Sigmoid colon (tissue), 6 donors: ENCODE measurements at regions not wholly inside any gene's neighbourhood (a gene's known extent, or its start where the extent isn't known, plus 50 kb on each side); places are given as distances from the start of the nearest gene placed in this dataset.

Experiments
- DNase-seq: peaks from one replicate; pipeline ENCODE4 v3.0.0-alpha.2; 2019
- H3K27ac ChIP-seq, 4 donors: fragments of 200-600 bp; sonication (generic); one replicate each; pipeline ENCODE4 v1.5.1; 2016 to 2019; ENCODE audit warnings: mild to moderate bottlenecking in 1 of 4
- H3K27me3 ChIP-seq, 3 donors: fragments of 200-600 bp; sonication (generic); one replicate each; pipeline ENCODE4 v1.5.1; 2019; ENCODE audit warnings: mild to moderate bottlenecking in 1 of 3
- H3K36me3 ChIP-seq, 4 donors: fragments of 200-600 bp; sonication (generic); one replicate each; pipeline ENCODE4 v1.5.1; 2016 to 2019
- H3K4me1 ChIP-seq, 4 donors: fragments of 200-600 bp; sonication (generic); one replicate each; pipeline ENCODE4 v1.5.1; 2017 to 2019
- H3K4me3 ChIP-seq, 4 donors: fragments of 200-600 bp; sonication (generic); one replicate each; pipeline ENCODE4 v1.5.1; 2017 to 2019; ENCODE audit warnings: mild to moderate bottlenecking in 2 of 4, moderate library complexity in 1 of 4
- H3K9me3 ChIP-seq, 4 donors: fragments of 200-600 bp in 3 of 4; sonication (generic) in 3 of 4; one replicate each; pipeline versions ENCODE4 v1.5.1 to v1.6.1; 2013 to 2019
- CTCF ChIP-seq, 4 experiments: fragments of 450-650 bp in 3 of 4; fragments of 200-600 bp in 1 of 4; IDR thresholded peaks; one replicate each; pipeline ENCODE4 v1.5.1; 2016 to 2019; ENCODE audit warnings: antibody characterized with exemption in 4 of 4, mild to moderate bottlenecking in 3 of 4, moderate library complexity in 2 of 4
- EP300 ChIP-seq, 4 donors: sonication (generic); formaldehyde crosslinking; IDR thresholded peaks; one replicate each; pipeline ENCODE4 v1.6.1; 2017; ENCODE audit warnings: antibody characterized with exemption in 4 of 4
- POLR2A ChIP-seq, 2 donors: fragments of 450-650 bp; IDR thresholded peaks; one replicate each; pipeline ENCODE4 v1.6.1; 2016; ENCODE audit warnings: antibody characterized with exemption in 2 of 2, mild to moderate bottlenecking in 2 of 2, moderate library complexity in 2 of 2
- POLR2AphosphoS5 ChIP-seq, 4 donors: sonication (generic); formaldehyde crosslinking; IDR thresholded peaks; one replicate each; pipeline ENCODE4 v1.6.1; 2017; ENCODE audit warnings: antibody characterized with exemption in 4 of 4
- WGBS, 2 donors: extraction: QIAGEN DNeasy Blood & Tissue Kit; methylation state at CpG; one replicate each; pipeline ENCODE4 v1.1.7; 2013; 5-methylcytosine and 5-hydroxymethylcytosine counted together
- intact Hi-C: fragments of 100-400 bp; cut with DNase I; formaldehyde crosslinking; loops from one replicate; pipeline ENCODE4 v1.15.1; 2023
- donor health status: healthy with polysubstance abuse.
- donor health status: healthy.

- no peak overlapping the region for H3K27ac ChIP-seq
- WGBS, 2 donors: 53 to 56% methylated on average over 6 of the region's 6 CpGs
- H3K36me3 ChIP-seq: no peaks in the 10 kb centered on the region
- no peak overlapping the region for H3K4me3 ChIP-seq
- no peaks in the 10 kb centered on the region for H3K27me3 ChIP-seq
- TF ChIP-seq EP300 (IDR thresholded peaks at IDR 0.05) (no peak), CTCF (IDR thresholded peaks at IDR 0.05) (no peak), POLR2A (IDR thresholded peaks at IDR 0.05) (no peak), POLR2AphosphoS5 (IDR thresholded peaks at IDR 0.05) (no peak)
- H3K9me3 ChIP-seq: no peaks in the 10 kb centered on the region
- intact Hi-C loops: no loop called here
- DNase-seq: no peak
- no peaks in the 10 kb centered on the region for H3K4me1 ChIP-seq
Observed at GRCh38 chr6:9009931-9010330, 574.6 kb upstream of the SLC35B3 start.

DNA sequence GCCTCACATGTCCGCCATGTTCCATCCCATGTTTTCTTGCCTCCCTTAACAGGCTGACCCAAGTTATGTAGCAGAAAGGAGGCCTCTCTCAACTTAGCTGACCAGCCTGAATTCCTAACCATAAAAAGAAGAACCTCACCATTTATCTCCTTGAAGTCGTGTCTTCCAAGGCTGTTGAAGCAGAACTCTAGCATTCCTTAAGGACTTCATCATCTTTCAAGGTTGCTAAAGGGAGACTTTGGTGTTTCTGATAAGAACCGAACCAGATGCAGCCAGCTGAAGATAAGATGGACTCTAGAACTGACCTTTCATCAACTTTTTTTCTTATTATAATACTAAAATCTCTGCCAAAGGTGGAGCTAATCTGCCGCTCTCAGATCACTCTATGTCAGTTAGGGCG is 571.7 kb upstream of the SLC35B3 start:
- 84 to 88% methylated on average over 5 of the region's 5 CpGs for WGBS, 2 donors

GRCh38 chr6:9002833-9003232 is 567.5 kb upstream of the SLC35B3 start:
- 16 to 61% methylated on average over 6 of the region's 6 CpGs for WGBS, 2 donors
- intact Hi-C loops: no loop called here
- no peak overlapping the region for H3K27ac ChIP-seq
- no peaks in the 10 kb centered on the region for H3K4me1 ChIP-seq
- H3K27me3 ChIP-seq: no peaks in the 10 kb centered on the region
- no peak overlapping the region for H3K4me3 ChIP-seq
- DNase-seq: no peak
- no peaks in the 10 kb centered on the region for H3K36me3 ChIP-seq
- H3K9me3 ChIP-seq: no peaks in the 10 kb centered on the region
- TF ChIP-seq POLR2AphosphoS5 (IDR thresholded peaks at IDR 0.05) (no peak), CTCF (IDR thresholded peaks at IDR 0.05) (no peak), EP300 (IDR thresholded peaks at IDR 0.05) (no peak), POLR2A (IDR thresholded peaks at IDR 0.05) (no peak)

More for the DNA sequence above, 571.7 kb upstream of the SLC35B3 start:
- DNase-seq: no peak
- H3K27me3 ChIP-seq: no peaks in the 10 kb centered on the region
- no peak overlapping the region for H3K27ac ChIP-seq
- no peaks in the 10 kb centered on the region for H3K36me3 ChIP-seq
- H3K4me1 ChIP-seq: no peaks in the 10 kb centered on the region
- no peaks in the 10 kb centered on the region for H3K9me3 ChIP-seq
- TF ChIP-seq CTCF (IDR thresholded peaks at IDR 0.05) (no peak), POLR2A (IDR thresholded peaks at IDR 0.05) (no peak), EP300 (IDR thresholded peaks at IDR 0.05) (no peak)
- no peak overlapping the region for H3K4me3 ChIP-seq
- intact Hi-C loops: no loop called here

- DNase-seq: no peak
- no peaks in the 10 kb centered on the region for H3K9me3 ChIP-seq
- intact Hi-C loops: no loop called here
- no peak overlapping the region for H3K27ac ChIP-seq
- TF ChIP-seq POLR2A (IDR thresholded peaks at IDR 0.05) (no peak), EP300 (IDR thresholded peaks at IDR 0.05) (no peak), POLR2AphosphoS5 (IDR thresholded peaks at IDR 0.05) (no peak)
- no peak overlapping the region for H3K4me3 ChIP-seq
- H3K4me1 ChIP-seq: no peaks in the 10 kb centered on the region
- WGBS, 2 donors: 70 to 87% methylated on average over 1 of the region's 1 CpG
- H3K27me3 ChIP-seq: no peaks in the 10 kb centered on the region
- no peaks in the 10 kb centered on the region for H3K36me3 ChIP-seq
Observed at GRCh38 chr6:8995156-8995555, 559.8 kb upstream of the SLC35B3 start.

DNA sequence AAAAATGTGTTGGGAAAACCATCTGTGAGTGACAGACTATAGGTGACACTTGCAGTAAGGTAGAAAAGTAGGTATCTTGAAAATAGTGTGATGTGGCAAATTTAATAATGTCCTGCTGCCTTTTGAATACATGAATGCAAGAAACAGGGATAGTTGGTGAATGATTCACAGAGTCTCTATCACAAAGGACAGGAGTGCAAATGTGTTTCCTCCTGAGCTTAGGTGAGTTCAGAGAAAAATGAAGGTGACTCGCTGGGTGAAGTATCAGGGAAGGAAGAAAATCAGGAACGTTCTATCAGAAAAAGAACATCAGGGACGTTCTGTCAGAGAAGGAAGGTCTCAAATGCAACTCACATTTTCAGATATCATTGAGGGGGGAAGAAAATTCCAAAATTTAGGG is 557.8 kb upstream of the SLC35B3 start:
- WGBS, 2 donors: 19 to 67% methylated on average over 3 of the region's 3 CpGs
- H3K27me3 ChIP-seq: no peaks in the 10 kb centered on the region
- intact Hi-C loops: no loop called here
- no peak overlapping the region for H3K4me3 ChIP-seq
- no peak overlapping the region for H3K27ac ChIP-seq
- TF ChIP-seq CTCF (IDR thresholded peaks at IDR 0.05): no peak
- TF ChIP-seq POLR2AphosphoS5 (IDR thresholded peaks at IDR 0.05): no peak
- TF ChIP-seq EP300 (IDR thresholded peaks at IDR 0.05): no peak
- no peak for TF ChIP-seq POLR2A (IDR thresholded peaks at IDR 0.05)
- no peaks in the 10 kb centered on the region for H3K36me3 ChIP-seq
- no peak for DNase-seq
- H3K9me3 ChIP-seq: no peaks in the 10 kb centered on the region
- H3K4me1 ChIP-seq: no peaks in the 10 kb centered on the region
